ENCODE measurements at regions not wholly inside any gene's neighbourhood (a gene's known extent, or its start where the extent isn't known, plus 50 kb on each side); places are given as distances from the start of the nearest gene placed in this dataset.

DNA sequence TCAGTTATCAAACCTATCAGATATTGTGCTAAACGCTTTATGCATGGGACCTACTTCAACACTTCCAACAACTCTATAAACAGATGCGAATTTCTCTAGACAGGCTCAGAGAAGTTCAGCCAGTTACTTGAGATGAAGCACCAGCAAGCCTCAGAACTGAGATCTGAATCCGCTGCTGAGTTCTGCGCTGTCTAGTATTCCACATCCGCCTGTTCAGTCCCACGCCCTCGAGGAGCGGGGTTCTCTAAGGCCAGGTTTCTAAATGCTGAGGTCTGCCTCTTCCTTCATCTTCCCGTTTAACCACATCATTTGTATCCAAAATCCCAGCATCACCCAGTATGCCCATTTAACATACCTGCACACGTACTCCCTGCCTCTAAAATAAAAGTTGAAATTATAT lies 297.8 kb upstream of the ZNF32 start:
- TF ChIP-seq POLR2A (IDR thresholded peaks at IDR 0.05; ENCODE audit: low read length) (no peak), GATA1 (IDR thresholded peaks at IDR 0.05; ENCODE audit: low read depth, low read length) (no peak)
